Activated CD8-positive, alpha-beta T cell treated with anti-CD3 and anti-CD28 coated beads for 36 hours (primary cell): ENCODE measurements at regions not wholly inside any gene's neighbourhood (a gene's known extent, or its start where the extent isn't known, plus 50 kb on each side); places are given as distances from the start of the nearest gene placed in this dataset.
"Not testable (repeated sequence)": the region's sequence is repeated elsewhere in the genome, so short reads cannot be mapped to it uniquely, and the experiment has no call there.

ENCODE experiments used
- ATAC-seq: fragments of 200-7000 bp; cut with Tn5 transposase; one replicate; pipeline ENCODE4 v1.10.0; 2021; ENCODE audit warnings: mild to moderate bottlenecking, moderate library complexity
- CTCF ChIA-PET: fragments of 350-600 bp; sonication (Branson Sonifier 250); formaldehyde crosslinking; loops from one replicate; lab custom pipeline; 2021; ENCODE audit warnings: antibody characterized with exemption; lab: Charles Lee
- POLR2A ChIA-PET: fragments of 350-600 bp; sonication (Branson Sonifier 250); formaldehyde crosslinking; loops from one replicate; lab custom pipeline; 2021; ENCODE audit warnings: antibody characterized with exemption; lab: Charles Lee
- DNase-seq: peaks from one replicate; pipeline ENCODE4 v3.0.0-alpha.2; 2020
- H3K27ac Mint-ChIP-seq: one replicate; pipeline ENCODE4 v1.8.0; 2021; ENCODE audit warnings: mild to moderate bottlenecking, mixed read lengths
- H3K27me3 Mint-ChIP-seq: one replicate; pipeline ENCODE4 v1.8.0; 2021; ENCODE audit warnings: mixed read lengths
- H3K36me3 Mint-ChIP-seq: one replicate; pipeline ENCODE4 v1.8.0; 2021; ENCODE audit warnings: low read depth, mixed read lengths
- H3K4me1 Mint-ChIP-seq: one replicate; pipeline ENCODE4 v1.8.0; 2021; ENCODE audit warnings: low read depth, mixed read lengths
- H3K4me3 Mint-ChIP-seq: one replicate; pipeline ENCODE4 v1.8.0; 2021; ENCODE audit warnings: mild to moderate bottlenecking, moderate library complexity, mixed read lengths
- H3K9me3 Mint-ChIP-seq: one replicate; pipeline ENCODE4 v1.8.0; 2021; ENCODE audit warnings: mixed read lengths
- intact Hi-C: fragments of 100-400 bp; cut with micrococcal nuclease; formaldehyde crosslinking; loops from one replicate; pipeline ENCODE4 v1.10.0; 2022

- H3K4me3 Mint-ChIP-seq, H3K27me3 Mint-ChIP-seq, H3K27ac Mint-ChIP-seq, ATAC-seq, DNase-seq, H3K9me3 Mint-ChIP-seq, intact Hi-C loops, POLR2A ChIA-PET, CTCF ChIA-PET: not testable (repeated sequence)
- peaks cover 22% of the 10 kb centered on the region for H3K4me1 Mint-ChIP-seq
- peaks cover 35% of the 10 kb centered on the region for H3K36me3 Mint-ChIP-seq
Measured at GRCh38 chr3:195960164-195960563, 51.8 kb upstream of the TNK2 start.

- POLR2A ChIA-PET, H3K27ac Mint-ChIP-seq, DNase-seq, CTCF ChIA-PET, H3K9me3 Mint-ChIP-seq, H3K4me3 Mint-ChIP-seq, H3K27me3 Mint-ChIP-seq, ATAC-seq, intact Hi-C loops: not testable (repeated sequence)
- H3K36me3 Mint-ChIP-seq, result peaks cover 32% of the 10 kb centered on the region
- peaks cover 22% of the 10 kb centered on the region for H3K4me1 Mint-ChIP-seq
Measured at GRCh38 chr3:195959367-195960157, 51.2 kb upstream of the TNK2 start.

- POLR2A ChIA-PET, intact Hi-C loops, ATAC-seq, H3K4me3 Mint-ChIP-seq, H3K9me3 Mint-ChIP-seq, CTCF ChIA-PET, H3K27me3 Mint-ChIP-seq, DNase-seq: not testable (repeated sequence)
- H3K36me3 Mint-ChIP-seq, result peaks cover 30% of the 10 kb centered on the region
- peak overlapping the region; percentile 65 for H3K27ac Mint-ChIP-seq
- peaks cover 22% of the 10 kb centered on the region for H3K4me1 Mint-ChIP-seq
Measured at GRCh38 chr3:195958736-195959135, 50.4 kb upstream of the TNK2 start.
